Activated T-helper 17 cell treated with anti-CD3 and anti-CD28 coated beads, Interleukin-2, amount 50 U/mL, for 72 hours (primary cell): ENCODE measurements at regions not wholly inside any gene's neighbourhood (a gene's known extent, or its start where the extent isn't known, plus 50 kb on each side); places are given as distances from the start of the nearest gene placed in this dataset.

ENCODE experiments used
- ATAC-seq: fragments of 150-1000 bp; cut with Tn5 transposase; replicated peaks from 2 replicates; pipeline ENCODE4 v1.10.0; 2021; ENCODE audit warnings: mild to moderate bottlenecking, moderate library complexity
- H3K27ac Mint-ChIP-seq: one replicate; pipeline ENCODE4 v1.8.0; 2022; ENCODE audit warnings: mixed read lengths
- H3K27me3 Mint-ChIP-seq: one replicate; pipeline ENCODE4 v1.8.0; 2022; ENCODE audit warnings: mixed read lengths
- H3K36me3 Mint-ChIP-seq: one replicate; pipeline ENCODE4 v1.8.0; 2022; ENCODE audit warnings: low read depth, mild to moderate bottlenecking, mixed read lengths
- H3K4me1 Mint-ChIP-seq: one replicate; pipeline ENCODE4 v1.8.0; 2022; ENCODE audit warnings: mixed read lengths
- H3K4me3 Mint-ChIP-seq: one replicate; pipeline ENCODE4 v1.8.0; 2022; ENCODE audit warnings: mild to moderate bottlenecking, mixed read lengths
- H3K9me3 Mint-ChIP-seq: one replicate; pipeline ENCODE4 v1.8.0; 2022; ENCODE audit warnings: mixed read lengths

- Mint-ChIP-seq H3K27me3 (peaks cover 13% of the 10 kb centered on the region), H3K27ac (no peak overlapping the region), H3K36me3 (no peaks in the 10 kb centered on the region), H3K4me3 (no peak overlapping the region), H3K9me3 (no peaks in the 10 kb centered on the region), H3K4me1 (no peaks in the 10 kb centered on the region)
- peak; percentile 79 for ATAC-seq
Observed at GRCh38 chr2:41910126-41910525, 137.7 kb upstream of the PKDCC start.

DNA sequence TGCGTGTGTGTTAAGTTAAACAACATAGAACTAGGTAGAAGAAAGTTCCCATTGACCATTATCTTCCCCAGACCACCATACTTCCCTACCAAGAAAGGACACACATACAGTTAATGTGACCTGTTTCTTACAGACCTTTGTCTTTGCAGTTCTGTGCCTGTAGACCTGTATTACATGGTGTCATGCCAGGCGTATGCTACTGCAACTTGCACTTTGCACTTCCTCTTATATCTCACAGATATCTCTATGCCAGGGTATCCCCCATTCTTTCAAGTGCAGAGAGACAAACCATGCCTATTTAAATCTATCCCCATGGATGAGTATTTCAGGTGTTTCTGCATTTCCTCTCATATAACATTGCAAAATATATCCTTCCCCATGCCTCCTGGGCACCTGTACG lies 136.8 kb upstream of the PKDCC start:
- Mint-ChIP-seq H3K9me3 (no peaks in the 10 kb centered on the region), H3K27me3 (peaks cover 12% of the 10 kb centered on the region), H3K27ac (no peak overlapping the region), H3K4me1 (no peaks in the 10 kb centered on the region), H3K4me3 (no peak overlapping the region), H3K36me3 (no peaks in the 10 kb centered on the region)
- ATAC-seq, result no peak

GRCh38 chr2:41912337-41912736 lies 135.5 kb upstream of the PKDCC start:
- Mint-ChIP-seq H3K4me3 (no peak overlapping the region), H3K9me3 (no peaks in the 10 kb centered on the region), H3K27ac (no peak overlapping the region), H3K4me1 (no peaks in the 10 kb centered on the region), H3K27me3 (peaks cover 9% of the 10 kb centered on the region), H3K36me3 (no peaks in the 10 kb centered on the region)
- no peak for ATAC-seq

- Mint-ChIP-seq H3K36me3 (no peaks in the 10 kb centered on the region), H3K27me3 (peaks cover 9% of the 10 kb centered on the region), H3K4me3 (no peak overlapping the region), H3K27ac (no peak overlapping the region), H3K4me1 (no peaks in the 10 kb centered on the region), H3K9me3 (no peaks in the 10 kb centered on the region)
- ATAC-seq, result no peak
Observed at GRCh38 chr2:41912776-41913175, 135.0 kb upstream of the PKDCC start.

DNA sequence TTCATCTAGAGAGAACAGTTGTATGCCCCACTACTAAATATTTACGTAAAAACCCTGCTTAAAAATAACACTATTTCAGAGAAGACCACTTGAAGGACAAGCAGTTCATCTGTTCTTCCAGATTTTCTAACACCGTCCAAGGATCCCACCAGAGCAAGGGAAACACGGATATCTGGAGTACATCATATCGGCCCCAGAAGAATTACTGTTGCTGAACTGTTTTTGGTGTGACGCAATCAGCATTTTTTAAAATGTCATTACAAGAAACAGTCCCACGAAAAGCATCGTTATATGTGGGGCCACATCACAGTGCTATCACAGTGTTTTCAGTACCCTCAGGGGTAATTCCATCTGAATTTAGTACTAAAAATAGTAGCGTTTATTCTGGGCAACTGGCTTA lies 134.5 kb upstream of the PKDCC start:
- ATAC-seq, result no peak
- Mint-ChIP-seq H3K27ac (no peak overlapping the region), H3K36me3 (no peaks in the 10 kb centered on the region), H3K4me3 (no peak overlapping the region), H3K27me3 (peaks cover 9% of the 10 kb centered on the region), H3K9me3 (no peaks in the 10 kb centered on the region), H3K4me1 (no peaks in the 10 kb centered on the region)

GRCh38 chr2:41913921-41914609 lies 133.8 kb upstream of the PKDCC start:
- Mint-ChIP-seq H3K4me3 (no peak overlapping the region), H3K36me3 (no peaks in the 10 kb centered on the region), H3K4me1 (no peaks in the 10 kb centered on the region), H3K9me3 (no peaks in the 10 kb centered on the region), H3K27ac (no peak overlapping the region), H3K27me3 (peaks cover 9% of the 10 kb centered on the region)
- no peak for ATAC-seq

GRCh38 chr2:41914936-41915335 lies 132.9 kb upstream of the PKDCC start:
- H3K27me3 Mint-ChIP-seq, result peaks cover 9% of the 10 kb centered on the region
- no peaks in the 10 kb centered on the region for H3K4me1 Mint-ChIP-seq
- no peaks in the 10 kb centered on the region for H3K36me3 Mint-ChIP-seq
- ATAC-seq, result no peak
- no peaks in the 10 kb centered on the region for H3K9me3 Mint-ChIP-seq
- H3K4me3 Mint-ChIP-seq, result no peak overlapping the region
- H3K27ac Mint-ChIP-seq, result no peak overlapping the region

- no peak for ATAC-seq
- Mint-ChIP-seq H3K9me3 (no peaks in the 10 kb centered on the region), H3K4me3 (no peak overlapping the region), H3K4me1 (no peaks in the 10 kb centered on the region), H3K27me3 (peaks cover 6% of the 10 kb centered on the region), H3K27ac (no peak overlapping the region), H3K36me3 (no peaks in the 10 kb centered on the region)
Observed at GRCh38 chr2:41916177-41916576, 131.6 kb upstream of the PKDCC start.

- Mint-ChIP-seq H3K27me3 (peaks cover 4% of the 10 kb centered on the region), H3K36me3 (no peaks in the 10 kb centered on the region), H3K4me1 (no peaks in the 10 kb centered on the region), H3K9me3 (no peaks in the 10 kb centered on the region), H3K4me3 (no peak overlapping the region), H3K27ac (no peak overlapping the region)
- no peak for ATAC-seq
Observed at GRCh38 chr2:41917587-41917986, 130.2 kb upstream of the PKDCC start.

- ATAC-seq, result no peak
- Mint-ChIP-seq H3K4me1 (no peaks in the 10 kb centered on the region), H3K9me3 (no peaks in the 10 kb centered on the region), H3K36me3 (no peaks in the 10 kb centered on the region), H3K4me3 (no peak overlapping the region), H3K27ac (no peak overlapping the region), H3K27me3 (peaks cover 2% of the 10 kb centered on the region)
Observed at GRCh38 chr2:41919135-41919534, 128.7 kb upstream of the PKDCC start.

DNA sequence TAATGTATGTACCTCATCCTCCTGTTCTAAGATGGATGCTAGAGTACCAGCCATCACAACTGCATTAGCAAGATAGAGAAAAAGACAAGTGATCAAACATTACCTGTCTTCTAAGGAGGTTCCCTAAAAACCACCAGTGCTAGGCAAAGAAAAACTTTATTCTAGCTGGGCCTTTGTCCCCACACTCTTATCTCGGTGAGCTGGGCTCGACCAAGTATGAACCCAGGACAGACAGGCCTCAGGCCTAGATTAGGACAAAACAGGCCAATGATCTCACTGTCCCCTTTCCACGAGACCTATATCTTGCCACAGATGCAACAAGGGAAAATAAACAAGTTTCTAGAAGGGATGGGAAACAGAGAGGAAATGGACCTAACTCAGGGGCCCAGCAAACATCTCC lies 127.6 kb upstream of the PKDCC start:
- ATAC-seq, result no peak
- H3K4me3 Mint-ChIP-seq, result no peak overlapping the region
- no peaks in the 10 kb centered on the region for H3K4me1 Mint-ChIP-seq
- no peaks in the 10 kb centered on the region for H3K27me3 Mint-ChIP-seq
- no peak overlapping the region for H3K27ac Mint-ChIP-seq
- no peaks in the 10 kb centered on the region for H3K36me3 Mint-ChIP-seq
- H3K9me3 Mint-ChIP-seq, result peaks cover 5% of the 10 kb centered on the region

DNA sequence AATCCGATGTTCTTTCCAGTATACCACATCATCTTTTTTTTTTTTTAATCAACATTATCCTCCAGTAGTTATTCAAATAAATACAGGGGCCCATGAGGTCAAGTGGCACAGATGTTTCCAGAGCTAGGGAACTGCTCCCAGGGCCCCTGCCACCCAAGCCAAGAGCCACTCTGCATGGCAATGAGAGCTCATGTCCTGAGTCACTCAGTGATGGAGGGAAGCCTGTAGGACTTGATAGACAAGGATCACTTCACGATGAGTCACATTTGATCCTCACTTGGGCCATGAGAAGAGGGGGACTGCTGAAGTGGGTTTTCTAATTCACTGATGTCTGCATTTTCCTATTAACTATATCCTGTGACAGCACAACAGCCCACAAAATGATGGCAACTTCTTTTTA lies 127.0 kb upstream of the PKDCC start:
- Mint-ChIP-seq H3K4me3 (no peak overlapping the region), H3K9me3 (peaks cover 8% of the 10 kb centered on the region), H3K36me3 (no peaks in the 10 kb centered on the region), H3K27ac (no peak overlapping the region), H3K4me1 (no peaks in the 10 kb centered on the region), H3K27me3 (no peaks in the 10 kb centered on the region)
- ATAC-seq, result no peak

DNA sequence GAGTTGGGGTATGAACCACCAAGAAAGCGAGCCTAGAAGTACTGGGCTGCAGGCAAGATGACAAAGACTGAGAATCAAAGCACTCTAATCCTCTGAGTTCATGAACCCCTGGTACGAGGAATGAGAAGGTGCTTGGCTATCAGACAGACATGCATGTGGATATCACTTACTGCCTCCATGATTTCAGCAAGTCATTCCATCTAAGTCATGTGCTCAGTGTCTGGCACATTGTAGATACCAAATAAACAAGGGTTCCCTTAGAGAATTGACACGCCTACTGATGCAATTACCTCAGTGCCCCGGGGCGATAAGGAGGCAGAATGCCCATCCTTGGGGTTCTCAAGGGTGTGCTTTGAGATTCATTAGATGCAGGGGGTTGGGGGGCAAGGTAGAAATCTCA lies 125.6 kb upstream of the PKDCC start:
- Mint-ChIP-seq H3K9me3 (peaks cover 8% of the 10 kb centered on the region), H3K27ac (no peak overlapping the region), H3K36me3 (no peaks in the 10 kb centered on the region), H3K27me3 (no peaks in the 10 kb centered on the region), H3K4me1 (no peaks in the 10 kb centered on the region), H3K4me3 (no peak overlapping the region)
- ATAC-seq, result no peak

- H3K27me3 Mint-ChIP-seq, result no peaks in the 10 kb centered on the region
- H3K27ac Mint-ChIP-seq, result no peak overlapping the region
- no peaks in the 10 kb centered on the region for H3K4me1 Mint-ChIP-seq
- H3K9me3 Mint-ChIP-seq, result peaks cover 8% of the 10 kb centered on the region
- no peak overlapping the region for H3K4me3 Mint-ChIP-seq
- ATAC-seq, result no peak
- no peaks in the 10 kb centered on the region for H3K36me3 Mint-ChIP-seq
Observed at GRCh38 chr2:41923156-41923786, 124.5 kb upstream of the PKDCC start.

DNA sequence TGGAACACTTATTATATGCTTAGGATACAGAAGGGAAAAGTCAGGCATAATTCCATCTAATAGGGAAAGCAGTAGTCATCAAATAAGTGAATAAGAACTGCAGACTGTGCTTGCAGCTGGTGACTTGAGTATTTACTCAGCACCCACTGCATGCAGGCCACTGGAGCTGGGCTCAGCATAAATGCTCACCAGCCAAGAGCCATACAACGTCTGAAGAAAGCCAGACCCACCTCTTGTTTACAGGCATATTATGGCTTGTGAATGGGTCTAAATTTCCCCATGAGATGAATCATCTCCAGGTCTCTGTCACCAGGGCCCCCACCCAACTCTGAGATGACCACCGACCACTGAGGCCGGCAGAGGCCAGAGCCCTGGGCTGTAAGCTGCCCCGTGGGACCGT lies 123.8 kb upstream of the PKDCC start:
- Mint-ChIP-seq H3K4me1 (no peaks in the 10 kb centered on the region), H3K9me3 (peaks cover 8% of the 10 kb centered on the region), H3K4me3 (no peak overlapping the region), H3K36me3 (no peaks in the 10 kb centered on the region), H3K27ac (no peak overlapping the region), H3K27me3 (no peaks in the 10 kb centered on the region)
- no peak for ATAC-seq
